ENCODE measurements at regions not wholly inside any gene's neighbourhood (a gene's known extent, or its start where the extent isn't known, plus 50 kb on each side); places are given as distances from the start of the nearest gene placed in this dataset.
"Not testable (repeated sequence)": the region's sequence is repeated elsewhere in the genome, so short reads cannot be mapped to it uniquely, and the experiment has no call there.

- DNase-seq = peak; percentile 52
These were observed 89.9 kb upstream of the GNAQ start for GRCh38 chr9:78121488-78121887.

- DNase-seq = no peak
These were observed 87.3 kb upstream of the GNAQ start for GRCh38 chr9:78118742-78119473.

- DNase-seq = no peak
These were observed 83.5 kb upstream of the GNAQ start for GRCh38 chr9:78115073-78115472.

- no peak for DNase-seq
These were observed 83.0 kb upstream of the GNAQ start for GRCh38 chr9:78114581-78114980.

- no peak for DNase-seq
These were observed 80.8 kb upstream of the GNAQ start for GRCh38 chr9:78112406-78112805.

GRCh38 chr9:78112004-78112403 is 80.4 kb upstream of the GNAQ start:
- DNase-seq = no peak

GRCh38 chr9:78109075-78109474 is 77.5 kb upstream of the GNAQ start:
- no peak for DNase-seq

- not testable (repeated sequence) for DNase-seq
These were observed 75.0 kb upstream of the GNAQ start for GRCh38 chr9:78106586-78106985.

- DNase-seq = no peak
These were observed 72.4 kb upstream of the GNAQ start for GRCh38 chr9:78103971-78104433.

GRCh38 chr9:78101247-78101646 is 69.6 kb upstream of the GNAQ start:
- no peak for DNase-seq

GRCh38 chr9:78097541-78097940 is 65.9 kb upstream of the GNAQ start:
- no peak for DNase-seq

- no peak for DNase-seq
These were observed 60.1 kb upstream of the GNAQ start for GRCh38 chr9:78091731-78092130.

GRCh38 chr9:78089111-78089510 is 57.5 kb upstream of the GNAQ start:
- no peak for DNase-seq

- not testable (repeated sequence) for DNase-seq
These were observed 56.6 kb upstream of the GNAQ start for GRCh38 chr9:78088190-78088589.

Data from activated CD4-positive, alpha-beta T cell treated with anti-CD3 and anti-CD28 coated beads, Interleukin-2, amount 50 U/mL, for 1 hour (primary cell).